ENCODE measurements at regions not wholly inside any gene's neighbourhood (a gene's known extent, or its start where the extent isn't known, plus 50 kb on each side); places are given as distances from the start of the nearest gene placed in this dataset.

GRCh38 chr14:101497684-101498525 lies 63.4 kb upstream of the DIO3 start:
- ATAC-seq (no peak), DNase-seq (no peak)
- H3K27me3 ChIP-seq, result peaks cover under 1 to 76% (median 41%) of the 10 kb centered on the region in 7 donors
- no peak overlapping the region for H3K27ac ChIP-seq
- no peaks in the 10 kb centered on the region for H3K36me3 ChIP-seq
- H3K4me1 ChIP-seq, result no peaks in the 10 kb centered on the region
- 77 to 81% methylated on average over 23 of the region's 23 CpGs for WGBS, 2 donors
- intact Hi-C loops (cut with DNase I), result loop anchor here in 1 of 10 donors (2.0 kb wide), 1 partner anchor 57 kb away; no protein-coding TSS in a partner anchor
- H3K4me3 ChIP-seq, result no peak overlapping the region
- TF ChIP-seq CTCF (IDR thresholded peaks at IDR 0.05), result no peak
- peaks cover 0 to 8% (median 0%) of the 10 kb centered on the region in 11 donors for H3K9me3 ChIP-seq

GRCh38 chr14:101498526-101498860 lies 62.8 kb upstream of the DIO3 start:
- Histone ChIP-seq H3K27ac (no peak overlapping the region), H3K27me3 (peaks cover 0 to 75% (median 40%) of the 10 kb centered on the region in 7 donors), H3K4me1 (no peaks in the 10 kb centered on the region), H3K36me3 (no peaks in the 10 kb centered on the region), H3K4me3 (no peak overlapping the region), H3K9me3 (peaks cover 0 to 10% (median 0%) of the 10 kb centered on the region in 11 donors)
- WGBS, 2 donors, result 93 to 94% methylated on average over 6 of the region's 6 CpGs
- DNase-seq (no peak), ATAC-seq (no peak)
- intact Hi-C loops (cut with DNase I), result no loop called here
- no peak for TF ChIP-seq CTCF (IDR thresholded peaks at IDR 0.05)

GRCh38 chr14:101499080-101499479 lies 62.2 kb upstream of the DIO3 start:
- H3K4me1 ChIP-seq, result no peaks in the 10 kb centered on the region
- DNase-seq (no peak), ATAC-seq (no peak)
- no peaks in the 10 kb centered on the region for H3K36me3 ChIP-seq
- no peak for TF ChIP-seq CTCF (IDR thresholded peaks at IDR 0.05)
- peaks cover 0 to 78% (median 40%) of the 10 kb centered on the region in 7 donors for H3K27me3 ChIP-seq
- intact Hi-C loops (cut with DNase I), result no loop called here
- no peak overlapping the region for H3K27ac ChIP-seq
- 77 to 81% methylated on average over 10 to 11 of the region's 11 CpGs for WGBS, 2 donors
- no peak overlapping the region for H3K4me3 ChIP-seq
- peaks cover 0 to 8% (median 0%) of the 10 kb centered on the region in 11 donors for H3K9me3 ChIP-seq

- peaks cover 0 to 77% (median 40%) of the 10 kb centered on the region in 7 donors for H3K27me3 ChIP-seq
- no peak overlapping the region for H3K4me3 ChIP-seq
- DNase-seq (no peak), ATAC-seq (no peak)
- intact Hi-C loops (cut with DNase I), result no loop called here
- TF ChIP-seq CTCF (IDR thresholded peaks at IDR 0.05), result no peak
- peaks cover 0 to 8% (median 0%) of the 10 kb centered on the region in 11 donors for H3K9me3 ChIP-seq
- H3K4me1 ChIP-seq, result no peaks in the 10 kb centered on the region
- no peaks in the 10 kb centered on the region for H3K36me3 ChIP-seq
- no peak overlapping the region for H3K27ac ChIP-seq
- whole genome bisulfite sequencing, 2 donors, result 91 to 95% methylated on average over 10 of the region's 10 CpGs
These were observed 61.8 kb upstream of the DIO3 start for GRCh38 chr14:101499513-101499912.
